Caco-2 (cell line): ENCODE measurements at regions not wholly inside any gene's neighbourhood (a gene's known extent, or its start where the extent isn't known, plus 50 kb on each side); places are given as distances from the start of the nearest gene placed in this dataset.

Source experiments
- BruUV-seq: library from RNA; stranded (reverse); fragments of 400-500 nt; replicated peaks from 2 replicates; lab custom pipeline; 2021; lab: Mats Ljungman, UMichigan
- CTCF ChIA-PET: fragments of 300-600 bp; sonication (Branson Sonifier 250); formaldehyde crosslinking; loops from one replicate; lab custom pipeline; 2022; ENCODE audit warnings: antibody characterized with exemption; lab: Charles Lee
- POLR2A ChIA-PET: fragments of 300-600 bp; sonication (Branson Sonifier 250); formaldehyde crosslinking; loops from one replicate; lab custom pipeline; 2022; ENCODE audit warnings: antibody characterized with exemption; lab: Charles Lee
- DNase-seq, 2 experiments: peaks; one replicate each; pipeline versions ENCODE4 v3.0.0 to v3.0.0-alpha.2; 2020 to 2022
- H3K27me3 ChIP-seq: replicated peaks from 2 replicates; pipeline ENCODE4 v1.6.0; 2011; ENCODE audit warnings: low read length; ENCODE audit not compliant: control insufficient read depth, insufficient read depth
- H3K36me3 ChIP-seq: 2 replicates; pipeline ENCODE4 v1.5.1; 2011; ENCODE audit warnings: low read length; ENCODE audit not compliant: control insufficient read depth, insufficient read depth
- H3K4me1 ChIP-seq: fragments of 250-450 bp; sonication (Bioruptor Pico); 2 replicates; pipeline ENCODE4 v1.5.1; 2020; ENCODE audit warnings: mild to moderate bottlenecking
- H3K4me3 ChIP-seq: 2 replicates; pipeline ENCODE4 v1.5.1; 2011; ENCODE audit warnings: low read depth, mild to moderate bottlenecking, control low read depth, low read length
- H3K9me3 ChIP-seq: fragments of 250-450 bp; sonication (Bioruptor Pico); 2 replicates; pipeline ENCODE4 v1.5.1; 2020; ENCODE audit warnings: mild to moderate bottlenecking, moderate library complexity
- H3K27ac Mint-ChIP-seq: one replicate; pipeline ENCODE4 v1.8.0; 2022; ENCODE audit warnings: mixed read lengths; ENCODE audit not compliant: unreplicated experiment
- H3K27me3 Mint-ChIP-seq: one replicate; pipeline ENCODE4 v1.8.0; 2022; ENCODE audit warnings: mixed read lengths; ENCODE audit not compliant: insufficient read depth, unreplicated experiment
- H3K36me3 Mint-ChIP-seq: one replicate; pipeline ENCODE4 v1.8.0; 2022; ENCODE audit warnings: mild to moderate bottlenecking, mixed read lengths; ENCODE audit not compliant: insufficient read depth, unreplicated experiment
- H3K4me1 Mint-ChIP-seq: one replicate; pipeline ENCODE4 v1.8.0; 2022; ENCODE audit warnings: low read depth, mixed read lengths; ENCODE audit not compliant: unreplicated experiment
- H3K4me3 Mint-ChIP-seq: one replicate; pipeline ENCODE4 v1.8.0; 2022; ENCODE audit warnings: mild to moderate bottlenecking, moderate library complexity, mixed read lengths; ENCODE audit not compliant: unreplicated experiment
- H3K9me3 Mint-ChIP-seq: one replicate; pipeline ENCODE4 v1.8.0; 2022; ENCODE audit warnings: mixed read lengths; ENCODE audit not compliant: unreplicated experiment
- intact Hi-C: fragments of 100-400 bp; cut with micrococcal nuclease; formaldehyde crosslinking; loops from one replicate; pipeline ENCODE4 v1.10.0; 2022; ENCODE audit not compliant: unreplicated experiment
- TF ChIP-seq, protein P1 (sequence below), 2 experiments: fragments of 200-600 bp in 1 of 2; IDR thresholded peaks; 1 replicate in 1 of 2; 2 replicates in 1 of 2; pipeline versions ENCODE4 v1.5.1 to v1.8.0; 2011 to 2022; ENCODE audit warnings: antibody characterized with exemption in 1 of 2, control low read depth in 1 of 2, inconsistent platforms in 1 of 2, low read depth in 1 of 2, low read length in 1 of 2, mild to moderate bottlenecking in 1 of 2, moderate library complexity in 1 of 2; ENCODE audit not compliant: insufficient read depth in 1 of 2, severe bottlenecking in 1 of 2, unreplicated experiment in 1 of 2

- CTCF ChIA-PET, result no interaction called here
- intact Hi-C loops, result no loop called here
Measured at GRCh38 chr2:220469201-220469600, 841.8 kb downstream of the SLC4A3 start.

DNA sequence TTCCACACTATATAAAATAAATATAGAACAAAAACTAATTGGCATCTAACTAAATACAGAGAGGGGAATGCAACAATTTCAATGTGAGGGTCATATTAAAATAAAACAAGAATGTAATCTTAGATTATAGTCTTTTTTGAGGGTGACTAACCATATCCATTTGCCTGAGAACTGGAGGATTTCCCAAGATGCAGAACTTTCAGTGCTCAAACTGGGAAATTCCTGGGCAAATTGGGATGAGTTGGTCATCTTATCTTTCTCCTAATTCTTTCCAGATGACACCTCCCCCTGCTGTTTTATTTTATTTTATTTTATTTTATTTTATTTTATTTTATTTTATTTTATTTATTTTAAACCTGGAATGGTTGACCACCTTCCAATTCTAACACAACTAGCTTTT, 846.2 kb downstream of the SLC4A3 start:
- no peaks in the 10 kb centered on the region for H3K36me3 Mint-ChIP-seq
- POLR2A ChIA-PET, result no interaction called here
- intact Hi-C loops, result no loop called here
- no peaks in the 10 kb centered on the region for H3K9me3 Mint-ChIP-seq
- no peak overlapping the region for H3K27ac Mint-ChIP-seq
- H3K36me3 ChIP-seq, result no peaks in the 10 kb centered on the region
- no peaks in the 10 kb centered on the region for H3K9me3 ChIP-seq
- TF ChIP-seq, protein P1, sequence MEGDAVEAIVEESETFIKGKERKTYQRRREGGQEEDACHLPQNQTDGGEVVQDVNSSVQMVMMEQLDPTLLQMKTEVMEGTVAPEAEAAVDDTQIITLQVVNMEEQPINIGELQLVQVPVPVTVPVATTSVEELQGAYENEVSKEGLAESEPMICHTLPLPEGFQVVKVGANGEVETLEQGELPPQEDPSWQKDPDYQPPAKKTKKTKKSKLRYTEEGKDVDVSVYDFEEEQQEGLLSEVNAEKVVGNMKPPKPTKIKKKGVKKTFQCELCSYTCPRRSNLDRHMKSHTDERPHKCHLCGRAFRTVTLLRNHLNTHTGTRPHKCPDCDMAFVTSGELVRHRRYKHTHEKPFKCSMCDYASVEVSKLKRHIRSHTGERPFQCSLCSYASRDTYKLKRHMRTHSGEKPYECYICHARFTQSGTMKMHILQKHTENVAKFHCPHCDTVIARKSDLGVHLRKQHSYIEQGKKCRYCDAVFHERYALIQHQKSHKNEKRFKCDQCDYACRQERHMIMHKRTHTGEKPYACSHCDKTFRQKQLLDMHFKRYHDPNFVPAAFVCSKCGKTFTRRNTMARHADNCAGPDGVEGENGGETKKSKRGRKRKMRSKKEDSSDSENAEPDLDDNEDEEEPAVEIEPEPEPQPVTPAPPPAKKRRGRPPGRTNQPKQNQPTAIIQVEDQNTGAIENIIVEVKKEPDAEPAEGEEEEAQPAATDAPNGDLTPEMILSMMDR (IDR thresholded peaks at IDR 0.05; ENCODE audit: insufficient read depth in 1 of 2, low read depth in 1 of 2, low read length in 1 of 2, severe bottlenecking in 1 of 2, unreplicated experiment in 1 of 2), result no peak
- H3K4me3 ChIP-seq, result no peak overlapping the region
- no peak for DNase-seq
- peaks cover 5% of the 10 kb centered on the region for H3K27me3 Mint-ChIP-seq
- CTCF ChIA-PET, result no interaction called here
- H3K27me3 ChIP-seq, result no peaks in the 10 kb centered on the region
- BruUV-seq, result no TSS peak
- no peak overlapping the region for H3K4me3 Mint-ChIP-seq
- no peaks in the 10 kb centered on the region for H3K4me1 Mint-ChIP-seq
- no peaks in the 10 kb centered on the region for H3K4me1 ChIP-seq

More at GRCh38 chr2:220469201-220469600, 841.8 kb downstream of the SLC4A3 start:
- H3K36me3 ChIP-seq, result no peaks in the 10 kb centered on the region
- Mint-ChIP-seq H3K9me3 (no peaks in the 10 kb centered on the region), H3K27ac (no peak overlapping the region), H3K4me1 (no peaks in the 10 kb centered on the region), H3K36me3 (no peaks in the 10 kb centered on the region), H3K27me3 (peaks cover 22% of the 10 kb centered on the region), H3K4me3 (no peak overlapping the region)
- TF ChIP-seq, protein P1 (IDR thresholded peaks at IDR 0.05; ENCODE audit: insufficient read depth in 1 of 2, low read depth in 1 of 2, low read length in 1 of 2, severe bottlenecking in 1 of 2, unreplicated experiment in 1 of 2), result no peak
- H3K9me3 ChIP-seq, result no peaks in the 10 kb centered on the region
- no peak for DNase-seq
- POLR2A ChIA-PET, result no interaction called here
- no peak overlapping the region for H3K4me3 ChIP-seq
- H3K4me1 ChIP-seq, result no peaks in the 10 kb centered on the region
- no TSS peak for BruUV-seq
- no peaks in the 10 kb centered on the region for H3K27me3 ChIP-seq

- no peaks in the 10 kb centered on the region for H3K9me3 ChIP-seq
- intact Hi-C loops, result no loop called here
- POLR2A ChIA-PET, result no interaction called here
- no peaks in the 10 kb centered on the region for H3K27me3 ChIP-seq
- H3K9me3 Mint-ChIP-seq, result no peaks in the 10 kb centered on the region
- H3K27ac Mint-ChIP-seq, result no peak overlapping the region
- no peaks in the 10 kb centered on the region for H3K4me1 Mint-ChIP-seq
- no peak for DNase-seq
- TF ChIP-seq, protein P1 (IDR thresholded peaks at IDR 0.05; ENCODE audit: insufficient read depth in 1 of 2, low read depth in 1 of 2, low read length in 1 of 2, severe bottlenecking in 1 of 2, unreplicated experiment in 1 of 2), result no peak
- no TSS peak for BruUV-seq
- peaks cover 9% of the 10 kb centered on the region for H3K27me3 Mint-ChIP-seq
- CTCF ChIA-PET, result interaction anchor here (0.6 kb wide), 1 partner anchor 1530 kb away, joined by 3 read pairs; no protein-coding TSS in a partner anchor
- no peaks in the 10 kb centered on the region for H3K36me3 ChIP-seq
- no peaks in the 10 kb centered on the region for H3K36me3 Mint-ChIP-seq
- no peak overlapping the region for H3K4me3 Mint-ChIP-seq
- H3K4me1 ChIP-seq, result no peaks in the 10 kb centered on the region
- H3K4me3 ChIP-seq, result no peak overlapping the region
Measured at GRCh38 chr2:220476877-220477276, 849.4 kb downstream of the SLC4A3 start.
